ENCODE measurements at regions not wholly inside any gene's neighbourhood (a gene's known extent, or its start where the extent isn't known, plus 50 kb on each side); places are given as distances from the start of the nearest gene placed in this dataset.

- ATAC-seq, result no peak
These were observed 146.7 kb upstream of the TBX18 start for GRCh38 chr6:84910906-84911607.

DNA sequence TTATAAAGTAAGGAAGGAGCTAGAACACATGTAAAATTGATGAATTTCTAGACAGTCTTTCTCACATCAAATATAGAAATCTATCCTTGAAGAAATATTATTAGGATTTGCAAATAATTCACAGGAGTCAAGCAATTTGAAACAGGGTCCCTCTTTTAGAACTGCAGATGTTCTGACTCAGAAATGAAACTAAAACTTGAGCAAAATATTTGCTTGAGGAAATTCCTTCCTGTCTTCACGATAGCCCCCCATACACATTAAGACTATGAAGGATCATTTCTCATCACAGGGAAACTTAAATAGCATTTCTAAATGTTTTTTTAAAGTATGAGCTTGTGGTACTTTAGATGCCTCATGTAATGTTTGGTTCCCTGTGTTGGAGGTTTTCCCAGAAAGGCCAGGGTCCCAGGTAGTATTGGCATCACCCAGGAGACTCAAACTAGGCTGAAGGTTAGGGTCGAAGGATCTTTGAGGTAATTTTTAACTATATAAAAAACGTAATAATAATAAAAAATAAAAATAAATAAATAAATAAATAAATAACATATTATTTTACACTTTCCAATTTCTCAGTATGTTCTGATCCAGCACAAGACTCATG, 144.0 kb upstream of the TBX18 start:
- Histone ChIP-seq H3K36me3 (ENCODE audit: low read depth) (no peaks in the 10 kb centered on the region), H3K9me3 (no peaks in the 10 kb centered on the region), H3K4me1 (ENCODE audit: low read depth) (no peaks in the 10 kb centered on the region), H3K4me3 (no peak overlapping the region)
- ATAC-seq, result no peak
- intact Hi-C loops (cut with DNase I, micrococcal nuclease), result no loop called here
- no peak for DNase-seq
- no peak for TF ChIP-seq CTCF (IDR thresholded peaks at IDR 0.05)

More at GRCh38 chr6:84910906-84911607, 146.7 kb upstream of the TBX18 start:
- Histone ChIP-seq H3K9me3 (no peaks in the 10 kb centered on the region), H3K4me1 (ENCODE audit: low read depth) (no peaks in the 10 kb centered on the region), H3K36me3 (ENCODE audit: low read depth) (no peaks in the 10 kb centered on the region), H3K4me3 (no peak overlapping the region)
- no peak for DNase-seq
- intact Hi-C loops (cut with DNase I, micrococcal nuclease), result no loop called here
- TF ChIP-seq CTCF (IDR thresholded peaks at IDR 0.05), result no peak

DNA sequence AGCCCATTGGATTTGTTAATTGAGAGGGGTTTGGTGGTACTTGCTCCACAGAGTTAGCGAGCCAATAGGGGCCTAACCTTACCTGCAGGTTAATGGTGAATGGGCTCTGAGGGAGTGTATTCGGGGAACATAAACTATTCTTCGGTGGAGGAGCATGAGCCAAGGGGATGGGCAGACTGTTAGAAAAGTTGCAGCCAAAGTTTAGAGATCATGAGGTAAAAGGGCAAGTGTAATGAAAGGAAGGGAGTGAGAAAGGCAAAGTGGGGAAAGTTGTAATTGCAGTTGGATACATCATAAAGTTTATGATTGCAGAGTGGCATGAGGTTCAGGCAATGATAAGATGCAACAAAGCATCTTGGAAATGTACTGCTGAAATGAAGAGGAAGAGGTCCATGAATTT, 142.1 kb upstream of the TBX18 start:
- Histone ChIP-seq H3K4me1 (ENCODE audit: low read depth) (no peaks in the 10 kb centered on the region), H3K9me3 (no peaks in the 10 kb centered on the region), H3K4me3 (no peak overlapping the region), H3K36me3 (ENCODE audit: low read depth) (no peaks in the 10 kb centered on the region)
- ATAC-seq (no peak), DNase-seq (no peak)
- no peak for TF ChIP-seq CTCF (IDR thresholded peaks at IDR 0.05)
- intact Hi-C loops (cut with DNase I, micrococcal nuclease), result no loop called here

- no peak for TF ChIP-seq CTCF (IDR thresholded peaks at IDR 0.05)
These were observed 141.4 kb upstream of the TBX18 start for GRCh38 chr6:84905823-84906222.

DNA sequence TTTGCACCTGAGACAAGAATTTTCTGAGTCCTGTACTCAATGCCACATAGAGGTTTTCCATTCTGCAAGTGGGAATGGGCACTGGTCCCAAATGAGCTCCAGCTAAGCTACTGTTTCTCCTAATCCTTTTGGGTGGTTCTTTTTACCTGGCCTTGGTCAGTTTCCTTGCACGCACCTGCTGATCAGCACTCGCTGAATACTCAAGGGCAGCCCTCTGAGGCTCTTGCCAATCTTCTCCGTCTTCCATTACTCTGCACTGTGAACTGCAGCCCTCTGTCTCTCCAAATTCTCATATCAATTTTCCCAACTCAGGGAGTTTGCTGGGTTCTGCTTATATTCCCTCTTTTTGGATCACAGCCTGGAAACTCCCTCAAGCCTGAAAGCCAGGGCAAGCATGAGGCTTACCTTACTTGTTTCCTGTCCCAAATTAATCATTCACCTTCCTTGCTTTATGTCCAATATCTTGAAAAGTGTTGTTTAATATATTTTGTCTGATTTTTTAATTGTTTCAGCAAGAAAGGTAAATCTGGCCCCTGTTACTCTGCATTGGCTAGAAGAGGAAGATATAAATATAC, 138.0 kb upstream of the TBX18 start:
- TF ChIP-seq CTCF (IDR thresholded peaks at IDR 0.05), result no peak
- Histone ChIP-seq H3K4me1 (ENCODE audit: low read depth) (no peaks in the 10 kb centered on the region), H3K4me3 (no peak overlapping the region), H3K36me3 (ENCODE audit: low read depth) (no peaks in the 10 kb centered on the region), H3K9me3 (no peaks in the 10 kb centered on the region)
- DNase-seq, result no peak
- ATAC-seq, result no peak
- intact Hi-C loops (cut with DNase I, micrococcal nuclease), result no loop called here

More at GRCh38 chr6:84905823-84906222, 141.4 kb upstream of the TBX18 start:
- H3K4me1 ChIP-seq (ENCODE audit: low read depth), result no peaks in the 10 kb centered on the region
- no peak for DNase-seq
- intact Hi-C loops (cut with DNase I, micrococcal nuclease), result no loop called here
- no peak overlapping the region for H3K4me3 ChIP-seq
- no peaks in the 10 kb centered on the region for H3K9me3 ChIP-seq
- H3K36me3 ChIP-seq (ENCODE audit: low read depth), result no peaks in the 10 kb centered on the region
- no peak for ATAC-seq
